Right hindlimb (tissue), 1 donor: ENCODE measurements at regions not wholly inside any gene's neighbourhood (a gene's known extent, or its start where the extent isn't known, plus 50 kb on each side); places are given as distances from the start of the nearest gene placed in this dataset.

ENCODE experiments used
- DNase-seq: peaks from one replicate; pipeline ENCODE4 v3.0.0-alpha.2; 2018

DNA sequence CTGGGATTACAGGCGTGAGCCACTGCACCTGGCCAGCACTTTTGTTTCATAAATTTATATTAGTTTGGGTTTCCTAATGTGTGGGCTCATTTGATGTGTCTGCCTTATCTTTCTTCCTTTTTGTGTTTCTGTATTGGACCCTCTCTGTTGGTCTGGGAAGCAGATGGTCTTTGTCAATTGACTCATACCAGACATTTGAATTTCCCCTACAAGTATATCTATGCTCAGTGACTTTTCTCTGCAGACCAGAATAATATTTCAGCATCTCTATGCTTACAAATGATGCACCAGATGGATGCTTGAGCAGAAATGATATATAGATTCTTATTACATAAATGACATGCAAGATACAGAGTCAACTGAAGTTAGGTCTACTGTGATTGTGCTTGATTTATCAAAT lies 329.9 kb upstream of the SLCO3A1 start:
- DNase-seq = no peak

GRCh38 chr15:91524534-91524933 lies 329.0 kb upstream of the SLCO3A1 start:
- no peak for DNase-seq

GRCh38 chr15:91525751-91526150 lies 327.8 kb upstream of the SLCO3A1 start:
- no peak for DNase-seq

- no peak for DNase-seq
Observed at GRCh38 chr15:91526424-91526823, 327.1 kb upstream of the SLCO3A1 start.

GRCh38 chr15:91528801-91529200 lies 324.7 kb upstream of the SLCO3A1 start:
- no peak for DNase-seq

- no peak for DNase-seq
Observed at GRCh38 chr15:91529534-91529933, 324.0 kb upstream of the SLCO3A1 start.

DNA sequence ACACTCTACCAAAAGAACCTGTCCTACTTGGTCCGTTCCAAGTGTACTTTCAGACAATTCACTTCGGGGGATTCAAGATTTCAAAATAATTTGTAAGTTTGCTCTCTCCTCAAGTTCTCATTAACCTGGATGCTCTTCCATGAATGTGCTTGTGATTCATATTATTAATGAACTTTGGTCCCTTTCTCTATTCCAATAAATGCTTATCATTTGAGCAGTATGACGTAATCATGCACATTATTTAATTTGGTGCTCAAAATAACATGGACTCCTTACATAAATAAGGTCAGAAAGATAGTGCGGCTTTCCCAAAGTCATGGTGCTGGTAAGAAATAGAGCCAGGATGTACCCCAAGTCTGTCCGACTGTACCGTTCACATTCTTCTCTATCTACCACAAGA lies 323.2 kb upstream of the SLCO3A1 start:
- DNase-seq = no peak

GRCh38 chr15:91530956-91531582 lies 322.4 kb upstream of the SLCO3A1 start:
- no peak for DNase-seq

DNA sequence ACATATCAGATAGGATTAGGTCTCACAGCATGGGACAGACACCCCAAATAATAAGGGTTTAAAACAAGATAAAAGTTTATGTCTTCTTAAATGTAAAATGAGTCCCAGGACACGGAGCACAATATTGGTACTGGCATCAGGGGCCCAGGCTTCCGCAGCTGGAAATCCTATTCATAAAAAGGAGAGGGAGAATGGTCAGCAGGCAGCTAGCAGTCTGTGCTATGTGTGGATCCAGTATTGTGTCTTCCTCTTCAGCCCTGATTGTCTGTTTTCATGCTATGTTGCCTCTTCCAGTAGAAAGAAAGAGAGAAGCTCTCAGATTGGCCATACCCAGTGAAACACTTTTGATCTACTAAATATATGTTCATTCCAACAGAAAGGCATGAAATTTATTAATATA lies 319.3 kb upstream of the SLCO3A1 start:
- no peak for DNase-seq

DNA sequence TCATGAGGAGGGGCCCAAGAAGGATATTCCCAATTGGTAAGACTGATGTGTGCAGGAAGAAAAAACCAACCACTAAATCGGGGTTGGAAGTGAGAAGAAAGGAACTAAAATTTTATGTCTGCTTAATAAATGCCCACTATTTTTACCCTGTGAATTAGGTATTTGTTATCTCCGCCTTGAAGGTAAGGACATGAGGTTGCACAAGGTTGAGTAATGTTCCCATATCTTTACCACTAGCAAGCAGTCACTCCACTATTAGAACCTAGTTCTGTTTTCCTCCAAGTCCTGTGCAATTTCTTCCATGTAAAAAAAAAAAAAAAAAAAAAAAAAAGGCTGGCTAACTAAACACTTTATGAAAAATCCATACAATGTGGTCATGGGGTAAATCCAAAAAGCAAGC lies 318.5 kb upstream of the SLCO3A1 start:
- no peak for DNase-seq

GRCh38 chr15:91535856-91536500 lies 317.5 kb upstream of the SLCO3A1 start:
- no peak for DNase-seq

DNA sequence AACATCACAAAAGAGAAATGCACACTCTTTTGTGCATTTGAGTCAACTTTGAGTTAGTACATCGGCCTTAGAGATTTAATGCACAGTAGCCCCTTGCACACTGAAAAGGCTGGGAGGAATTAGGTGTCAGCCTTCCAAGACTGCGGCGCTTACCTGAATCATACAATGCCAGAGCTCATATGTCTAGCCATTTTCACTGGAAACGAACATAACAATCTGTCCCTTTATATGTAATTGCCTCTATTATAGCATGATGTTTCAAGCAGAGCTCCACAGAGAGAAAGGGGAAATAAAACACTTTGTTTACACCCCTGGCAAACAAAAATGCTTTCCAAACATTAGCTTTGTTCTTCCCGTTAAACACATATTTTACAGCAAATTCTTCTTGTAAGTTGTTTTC lies 315.7 kb upstream of the SLCO3A1 start:
- DNase-seq = no peak

DNA sequence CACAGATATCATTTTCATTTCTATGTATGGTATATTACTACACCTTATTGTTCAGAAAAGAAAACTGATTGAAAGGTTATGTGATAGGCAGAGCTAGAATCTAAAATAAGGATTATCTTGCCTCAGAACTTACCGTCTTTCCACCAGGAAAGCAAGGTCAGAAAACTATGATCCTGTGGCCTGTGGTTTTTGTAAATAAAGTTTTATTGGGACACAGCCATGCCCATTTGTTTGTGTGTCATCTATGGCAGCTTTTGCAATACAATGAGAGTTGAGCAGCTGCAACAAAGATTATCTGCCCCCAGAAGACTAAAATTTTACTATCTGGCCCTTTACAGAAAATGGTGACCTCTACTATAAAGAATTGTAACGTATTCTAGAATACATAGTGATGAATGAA lies 314.7 kb upstream of the SLCO3A1 start:
- DNase-seq = no peak

DNA sequence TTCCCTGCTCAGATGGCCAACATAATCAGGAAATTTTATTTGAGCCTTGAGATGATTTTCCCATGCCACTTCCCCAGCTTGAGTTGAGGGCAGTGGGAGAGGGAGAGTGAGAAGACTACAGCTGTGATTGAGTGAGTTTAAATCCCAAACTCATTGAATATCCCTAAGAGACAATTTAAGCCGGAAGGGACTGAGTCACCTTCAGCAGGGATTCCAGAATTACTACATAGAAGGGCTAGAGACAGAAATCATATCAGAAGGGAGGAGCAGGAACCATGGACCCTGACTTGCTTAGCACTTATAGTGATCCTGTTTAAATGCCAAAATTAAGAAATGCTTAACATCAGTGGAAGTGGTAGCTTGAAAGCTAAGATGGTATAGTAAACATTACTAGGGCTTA lies 312.2 kb upstream of the SLCO3A1 start:
- no peak for DNase-seq

DNA sequence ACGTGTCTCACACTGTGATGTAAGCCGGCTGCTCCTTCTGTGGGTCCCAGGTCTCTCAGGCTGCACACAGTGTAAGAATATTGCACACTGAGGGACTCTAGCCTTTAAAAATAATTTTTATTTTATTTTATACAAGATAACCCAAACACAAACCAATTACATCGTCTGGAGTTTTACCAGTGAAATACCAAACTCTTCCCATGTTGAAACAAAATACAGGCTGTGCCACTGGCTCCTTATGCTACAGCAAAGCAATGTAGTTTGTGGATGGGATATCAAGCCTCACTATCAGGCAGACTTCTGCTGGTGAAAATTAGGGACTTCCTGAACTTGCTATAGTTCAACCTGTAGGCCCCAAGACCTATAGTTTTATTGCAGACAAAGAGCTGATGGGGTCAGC lies 311.3 kb upstream of the SLCO3A1 start:
- no peak for DNase-seq

DNA sequence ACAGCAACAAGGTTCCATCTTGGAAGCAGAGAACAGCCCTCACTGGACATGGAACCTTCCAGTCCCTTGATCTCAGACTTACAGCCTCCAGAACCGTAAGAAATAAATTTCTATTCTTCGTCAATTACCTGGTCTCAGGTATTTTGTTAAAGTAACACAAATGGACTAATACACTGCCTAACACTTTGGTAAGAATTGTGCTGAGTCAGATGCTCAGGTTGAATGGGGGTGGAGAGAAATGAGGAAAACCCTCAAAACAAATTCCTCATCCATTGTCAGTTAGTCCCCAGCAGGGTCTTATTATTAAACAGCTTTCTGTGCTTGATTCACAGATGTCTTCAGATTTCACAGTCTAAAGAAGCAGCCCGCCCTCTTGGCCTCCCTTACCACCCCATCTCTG lies 306.2 kb upstream of the SLCO3A1 start:
- DNase-seq = no peak

DNA sequence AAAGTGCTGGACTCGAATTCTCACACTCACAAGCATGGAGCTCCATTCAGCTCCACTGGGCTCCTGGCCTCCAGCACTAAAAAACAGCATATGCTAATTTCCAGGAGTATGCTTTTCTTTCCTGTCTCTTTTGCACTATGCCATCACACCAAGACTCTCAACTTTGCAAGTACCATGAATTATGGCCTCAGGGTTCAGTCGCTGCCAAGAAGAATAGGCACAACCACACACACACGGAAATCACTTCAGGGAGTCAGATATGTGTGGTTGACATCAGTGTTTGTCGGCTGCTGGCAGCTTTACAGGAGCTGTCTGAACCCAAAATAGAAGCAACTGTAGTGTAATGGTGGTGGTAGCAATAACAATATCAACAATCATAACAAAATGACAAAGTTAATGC lies 305.0 kb upstream of the SLCO3A1 start:
- no peak for DNase-seq

DNA sequence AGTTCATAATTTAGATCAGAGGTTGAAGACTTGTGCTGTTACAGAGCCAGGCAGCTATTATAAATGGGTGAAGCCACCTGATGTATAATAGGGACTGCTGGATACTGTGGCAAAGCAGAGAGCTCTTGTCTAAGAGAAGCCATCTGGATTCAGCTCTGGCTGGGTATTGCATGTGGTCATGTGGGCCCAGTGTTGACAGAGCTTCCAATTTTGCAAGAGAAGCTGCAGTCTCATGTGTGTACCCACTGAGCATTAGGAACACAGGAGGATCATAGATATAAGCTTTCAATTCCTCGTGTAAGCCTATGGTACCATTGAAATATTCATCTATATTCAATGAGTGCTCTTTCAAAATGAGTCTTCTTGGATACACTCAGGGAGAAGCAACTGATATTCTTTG lies 303.9 kb upstream of the SLCO3A1 start:
- DNase-seq = no peak

DNA sequence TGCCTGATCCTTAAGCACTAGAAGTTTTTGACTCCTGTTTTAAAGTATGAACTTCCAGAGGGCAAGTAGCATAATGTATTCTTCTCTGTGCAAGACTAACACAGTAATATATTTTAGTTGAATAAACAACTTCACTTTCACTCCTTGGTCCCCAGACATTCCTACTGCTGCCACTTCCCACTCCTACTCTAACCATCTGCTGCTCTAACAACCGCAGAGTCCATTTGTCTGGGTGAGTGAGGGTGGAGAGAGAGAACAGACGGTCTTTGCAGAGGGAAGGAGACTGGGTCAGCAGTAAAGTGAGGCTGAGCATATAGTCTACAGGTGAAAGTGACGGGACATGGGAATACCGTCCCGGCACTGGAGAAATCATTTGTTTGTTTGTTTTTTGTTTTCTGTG lies 301.0 kb upstream of the SLCO3A1 start:
- DNase-seq = no peak

DNA sequence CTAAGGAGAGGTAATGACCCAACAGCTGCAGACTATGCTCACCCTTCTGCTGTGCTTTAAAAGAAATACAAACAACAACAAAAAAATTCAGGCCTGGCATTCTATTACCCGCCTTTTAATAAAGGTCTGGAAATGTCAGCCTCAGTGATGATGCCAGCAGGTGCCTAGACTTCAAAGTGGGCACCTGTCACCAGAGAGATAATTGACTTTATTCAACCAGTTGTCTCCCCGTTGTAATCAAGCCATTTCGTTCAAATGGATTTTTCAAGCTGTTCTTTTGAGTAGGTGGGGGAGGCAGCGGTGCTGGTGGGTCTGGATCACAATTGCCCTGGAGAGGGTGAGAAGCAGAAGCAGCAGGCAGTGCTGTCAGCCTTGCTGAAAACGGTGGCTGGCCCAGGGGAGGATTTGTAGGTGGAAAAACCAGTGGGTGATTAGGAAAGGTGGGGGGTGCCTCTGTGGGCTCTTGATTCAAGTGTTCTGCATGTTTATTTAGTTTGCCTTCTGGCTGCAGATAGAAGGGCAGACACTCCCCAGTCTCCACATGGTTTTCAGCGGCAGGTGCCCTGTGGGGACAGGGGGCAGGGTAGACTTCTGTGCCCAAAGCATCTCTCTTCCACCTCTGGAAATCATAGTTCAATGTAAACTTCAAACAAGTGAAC lies 300.2 kb upstream of the SLCO3A1 start:
- DNase-seq = no peak

- no peak for DNase-seq
Observed at GRCh38 chr15:91555312-91555711, 298.2 kb upstream of the SLCO3A1 start.

DNA sequence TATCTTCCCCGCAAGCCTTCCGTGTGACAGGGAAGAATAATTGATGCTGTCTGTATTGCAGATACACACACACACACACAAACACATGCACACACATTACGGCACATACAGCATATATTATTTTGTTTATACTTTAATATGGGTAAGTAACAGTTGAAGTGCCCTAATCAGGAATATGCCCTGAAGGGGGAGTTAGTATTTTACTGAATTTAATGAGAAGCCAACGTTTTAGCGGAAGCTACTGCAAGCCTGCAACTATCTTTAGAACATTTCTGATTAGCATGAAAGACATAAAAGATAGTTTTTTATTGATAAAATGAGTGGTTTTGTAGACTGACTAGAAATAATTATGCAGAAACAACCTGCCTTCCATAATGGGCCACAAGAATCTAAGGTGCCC lies 296.6 kb upstream of the SLCO3A1 start:
- DNase-seq = no peak

GRCh38 chr15:91559066-91559465 lies 294.4 kb upstream of the SLCO3A1 start:
- no peak for DNase-seq

DNA sequence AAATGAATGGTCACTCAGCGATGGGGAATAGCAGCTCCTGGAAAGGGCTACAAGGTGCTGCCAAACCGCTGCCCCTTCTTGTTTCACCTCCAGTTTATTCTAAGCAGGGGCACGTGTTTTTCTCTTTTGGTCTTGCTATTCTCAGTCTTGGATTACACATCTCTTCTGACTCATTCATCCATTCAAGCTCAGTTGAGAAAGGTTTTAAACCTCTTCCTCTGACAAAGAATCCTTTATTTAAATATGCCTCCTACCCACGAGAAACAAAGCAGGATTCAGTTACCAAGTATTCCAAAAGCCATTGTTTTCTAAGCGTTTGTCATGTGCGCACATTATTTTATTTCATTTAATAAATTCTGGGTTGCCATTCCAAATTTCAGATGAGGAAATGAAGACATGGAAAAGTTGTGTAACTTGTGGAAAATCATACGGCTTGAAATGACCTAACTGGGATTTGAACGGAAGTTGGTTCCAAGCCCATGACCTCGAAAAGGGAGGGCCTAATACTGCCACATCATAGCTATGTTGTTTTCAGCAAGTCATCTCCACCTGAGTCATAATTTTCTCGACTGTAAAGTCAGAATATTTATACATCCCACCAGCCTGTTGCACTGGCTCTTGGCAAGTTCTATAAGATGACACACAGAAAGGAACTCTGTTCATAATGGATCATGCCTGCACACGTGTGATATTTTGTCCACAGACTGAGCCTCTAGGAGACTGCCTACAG lies 292.0 kb upstream of the SLCO3A1 start:
- peak; percentile 52 for DNase-seq
